GM18499 (cell line): ENCODE measurements at regions not wholly inside any gene's neighbourhood (a gene's known extent, or its start where the extent isn't known, plus 50 kb on each side); places are given as distances from the start of the nearest gene placed in this dataset.

Source experiments
- ATAC-seq: cut with Tn5 transposase; IDR thresholded peaks from one replicate; pipeline ENCODE4 v1.9.1; 2021; ENCODE audit warnings: moderate number of reproducible peaks; ENCODE audit not compliant: insufficient read depth, unreplicated experiment

- ATAC-seq, result no peak
Observed at GRCh38 chr2:220441404-220441803, 814.0 kb downstream of the SLC4A3 start.

- no peak for ATAC-seq
Observed at GRCh38 chr2:220442012-220442411, 814.6 kb downstream of the SLC4A3 start.

GRCh38 chr2:220445429-220446105, 818.1 kb downstream of the SLC4A3 start:
- no peak for ATAC-seq

- ATAC-seq, result no peak
Observed at GRCh38 chr2:220446106-220446712, 818.8 kb downstream of the SLC4A3 start.

- no peak for ATAC-seq
Observed at GRCh38 chr2:220450846-220451245, 823.4 kb downstream of the SLC4A3 start.

- no peak for ATAC-seq
Observed at GRCh38 chr2:220451438-220451837, 824.0 kb downstream of the SLC4A3 start.

- no peak for ATAC-seq
Observed at GRCh38 chr2:220452561-220452960, 825.1 kb downstream of the SLC4A3 start.

- no peak for ATAC-seq
Observed at GRCh38 chr2:220455351-220455990, 828.0 kb downstream of the SLC4A3 start.

GRCh38 chr2:220458051-220458450, 830.6 kb downstream of the SLC4A3 start:
- no peak for ATAC-seq

GRCh38 chr2:220460257-220460985, 833.0 kb downstream of the SLC4A3 start:
- ATAC-seq, result no peak

GRCh38 chr2:220463876-220464275, 836.4 kb downstream of the SLC4A3 start:
- ATAC-seq, result no peak

- ATAC-seq, result no peak
Observed at GRCh38 chr2:220465700-220466099, 838.3 kb downstream of the SLC4A3 start.

GRCh38 chr2:220466251-220466691, 838.8 kb downstream of the SLC4A3 start:
- ATAC-seq, result no peak

- ATAC-seq, result no peak
Observed at GRCh38 chr2:220469201-220469600, 841.8 kb downstream of the SLC4A3 start.

- no peak for ATAC-seq
Observed at GRCh38 chr2:220473611-220474010, 846.2 kb downstream of the SLC4A3 start.

- ATAC-seq, result no peak
Observed at GRCh38 chr2:220476877-220477276, 849.4 kb downstream of the SLC4A3 start.

- ATAC-seq, result no peak
Observed at GRCh38 chr2:220478305-220479058, 851.1 kb downstream of the SLC4A3 start.

- no peak for ATAC-seq
Observed at GRCh38 chr2:220482716-220483115, 855.3 kb downstream of the SLC4A3 start.

- no peak for ATAC-seq
Observed at GRCh38 chr2:220489121-220489520, 861.7 kb downstream of the SLC4A3 start.

- ATAC-seq, result no peak
Observed at GRCh38 chr2:220491670-220492069, 864.2 kb downstream of the SLC4A3 start.
